Central memory CD4-positive, alpha-beta T cell (primary cell): ENCODE measurements at regions not wholly inside any gene's neighbourhood (a gene's known extent, or its start where the extent isn't known, plus 50 kb on each side); places are given as distances from the start of the nearest gene placed in this dataset.
"Not testable (repeated sequence)": the region's sequence is repeated elsewhere in the genome, so short reads cannot be mapped to it uniquely, and the experiment has no call there.

Source experiments
- DNase-seq: peaks from one replicate; pipeline ENCODE4 v3.0.0; 2022

DNA sequence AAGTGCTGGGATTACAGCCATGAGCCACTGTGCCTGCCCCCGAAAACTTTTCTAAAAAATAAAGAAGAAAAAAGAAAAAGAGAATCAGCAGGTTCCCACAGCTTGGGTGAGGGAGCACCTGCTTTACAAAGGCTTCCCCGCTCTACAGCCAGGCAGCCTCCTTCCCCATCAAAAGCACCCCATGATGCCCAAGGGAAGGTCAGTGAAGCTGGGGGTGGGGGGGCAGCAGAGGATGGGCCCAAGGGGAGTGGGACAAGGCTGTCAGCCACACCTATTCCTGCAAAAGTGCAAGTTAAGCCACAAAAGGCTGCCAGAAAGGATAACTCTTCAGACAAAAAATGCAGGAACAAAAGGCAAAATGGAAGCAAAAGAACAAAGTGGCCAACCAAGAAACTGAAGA is 72.5 kb downstream of the FAM50B start:
- no peak for DNase-seq

DNA sequence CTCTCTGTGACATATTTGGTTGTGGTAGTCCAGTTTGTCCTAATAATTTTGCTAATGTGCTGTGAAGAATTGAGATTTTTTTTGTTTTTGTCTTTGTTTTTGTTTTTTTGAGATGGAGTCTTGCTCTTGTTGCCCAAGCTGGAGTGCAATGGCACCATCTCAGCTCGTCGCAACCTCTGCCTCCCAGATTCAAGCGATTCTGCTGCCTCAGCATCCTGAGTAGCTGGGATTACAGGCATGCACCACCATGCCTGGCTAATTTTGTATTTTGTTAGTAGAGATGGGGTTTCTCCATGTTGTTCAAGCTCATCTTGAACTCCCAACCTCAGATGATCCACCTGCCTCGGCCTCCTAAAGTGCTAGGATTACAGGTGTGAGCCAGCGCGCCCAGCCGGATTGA is 73.4 kb downstream of the FAM50B start:
- DNase-seq, result not testable (repeated sequence)

DNA sequence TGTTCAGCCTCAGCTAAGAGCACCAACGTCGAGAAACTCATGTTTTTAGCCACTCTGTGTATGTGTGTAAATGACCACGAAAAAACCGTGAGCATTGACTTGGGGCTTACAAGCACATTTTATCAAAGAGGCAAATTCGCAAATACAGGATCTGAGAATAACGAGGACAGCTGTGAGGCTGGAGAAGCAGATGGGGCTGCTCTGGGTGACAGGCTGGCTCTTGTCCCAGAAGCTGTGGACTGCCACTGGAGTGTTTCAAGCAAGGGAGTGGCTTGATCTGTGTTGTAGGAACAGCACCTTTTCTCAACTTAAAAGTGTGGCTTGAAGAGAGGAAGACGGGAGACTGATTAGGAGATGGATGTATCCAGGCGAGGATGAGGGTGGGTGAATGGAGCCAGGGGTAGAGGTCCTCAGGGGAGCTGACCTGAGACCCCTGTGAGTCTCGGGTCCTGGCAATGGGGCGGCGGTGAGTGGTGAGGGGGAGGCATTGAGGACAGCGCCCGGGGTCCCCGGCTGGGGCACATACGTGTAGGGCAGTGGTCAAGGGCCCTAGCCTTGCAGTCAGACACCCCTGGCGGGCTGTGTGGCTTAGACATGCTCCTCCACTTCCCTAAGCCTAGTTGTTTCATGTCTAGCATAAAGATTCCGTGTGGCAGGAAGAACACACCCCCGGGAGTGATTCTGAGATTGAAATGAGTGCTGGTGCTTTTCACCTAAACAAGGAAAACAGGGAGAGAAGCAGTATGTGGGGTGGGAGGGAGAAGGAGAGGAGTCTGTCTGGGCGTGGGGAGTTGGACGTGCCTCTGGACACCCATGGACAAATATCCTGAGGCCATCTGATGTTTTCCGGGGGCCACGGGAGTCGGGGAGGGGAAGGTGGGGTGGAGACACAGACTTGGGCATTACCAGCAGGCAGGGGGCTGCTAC is 76.3 kb downstream of the FAM50B start:
- DNase-seq, result not testable (repeated sequence)

DNA sequence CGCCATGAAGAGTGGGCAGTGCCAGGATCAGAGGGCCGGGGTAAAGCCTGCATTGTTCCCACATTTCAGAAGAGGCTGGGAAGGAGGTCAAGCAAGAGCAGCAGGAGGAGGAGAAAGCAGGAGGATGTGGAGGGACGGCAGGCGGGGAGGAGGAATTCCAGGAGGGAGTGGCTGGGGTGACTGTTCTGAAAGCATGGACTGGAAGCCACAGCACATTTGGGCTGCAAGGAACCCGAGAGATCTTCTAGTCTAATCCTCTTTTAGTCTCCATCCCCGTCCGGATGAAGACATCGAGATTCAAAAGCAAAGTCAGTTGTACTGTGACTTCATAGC is 76.9 kb downstream of the FAM50B start:
- DNase-seq, result no peak

DNA sequence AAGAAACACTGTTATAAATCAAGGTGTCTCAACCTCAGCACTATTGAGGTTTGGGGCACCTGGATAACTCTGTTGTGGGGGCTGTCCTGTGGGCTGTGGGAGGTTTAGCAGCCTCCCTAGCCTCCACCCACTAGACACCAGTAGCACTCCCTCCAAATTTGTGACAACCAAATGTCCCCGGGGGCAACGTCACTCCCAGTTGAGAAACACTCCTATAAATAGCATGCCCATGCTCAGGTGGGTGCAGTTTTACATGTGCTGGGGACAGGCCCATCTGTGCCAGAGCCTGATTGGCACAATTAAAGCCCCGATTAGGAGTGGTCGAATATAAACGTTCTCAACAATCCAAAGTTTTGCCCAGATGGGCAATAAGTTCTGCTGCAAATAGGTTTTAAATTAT is 78.9 kb downstream of the FAM50B start:
- DNase-seq, result no peak

DNA sequence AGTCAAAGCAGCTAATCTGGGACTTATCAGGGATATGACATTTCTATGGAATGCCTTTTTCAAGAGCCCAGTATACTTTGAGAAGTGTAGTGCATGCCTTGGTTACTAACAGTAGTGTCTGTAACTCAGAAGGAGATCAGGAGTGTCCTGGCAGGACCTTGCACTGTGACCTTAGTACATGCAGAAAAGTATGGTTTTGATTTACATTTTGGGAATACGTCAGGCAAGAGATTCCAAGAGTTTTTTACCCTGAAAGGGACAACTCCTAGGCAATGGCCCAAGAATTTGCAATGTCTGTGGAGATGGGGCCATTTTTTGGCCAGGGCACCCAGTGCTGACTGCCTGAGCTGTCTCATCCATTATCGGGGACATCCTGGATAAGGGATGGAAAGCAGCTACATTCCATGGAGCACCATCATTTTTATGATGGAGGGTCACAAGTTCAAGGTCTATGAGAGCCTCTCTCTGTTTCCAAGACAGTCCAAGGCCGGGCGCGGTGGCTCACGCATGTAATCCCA is 80.2 kb downstream of the FAM50B start:
- no peak for DNase-seq

DNA sequence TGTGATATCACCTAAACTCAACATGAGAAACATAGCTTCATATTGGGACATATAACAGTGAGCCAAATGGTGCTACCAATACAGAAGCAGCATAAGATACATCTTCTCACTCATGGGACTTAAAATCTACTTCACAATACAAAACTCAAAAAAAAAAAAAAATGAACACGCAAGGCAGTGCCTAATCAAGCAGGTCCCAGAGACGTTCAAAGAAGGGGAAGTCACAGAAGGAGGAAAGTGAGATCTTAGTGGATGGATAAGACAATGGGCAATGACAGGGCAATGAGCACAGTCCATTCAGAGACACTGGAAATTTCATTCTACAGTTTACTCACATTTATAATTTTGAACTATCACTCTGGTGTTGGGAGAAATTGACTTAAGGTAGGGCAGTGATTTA is 88.3 kb downstream of the FAM50B start:
- no peak for DNase-seq

DNA sequence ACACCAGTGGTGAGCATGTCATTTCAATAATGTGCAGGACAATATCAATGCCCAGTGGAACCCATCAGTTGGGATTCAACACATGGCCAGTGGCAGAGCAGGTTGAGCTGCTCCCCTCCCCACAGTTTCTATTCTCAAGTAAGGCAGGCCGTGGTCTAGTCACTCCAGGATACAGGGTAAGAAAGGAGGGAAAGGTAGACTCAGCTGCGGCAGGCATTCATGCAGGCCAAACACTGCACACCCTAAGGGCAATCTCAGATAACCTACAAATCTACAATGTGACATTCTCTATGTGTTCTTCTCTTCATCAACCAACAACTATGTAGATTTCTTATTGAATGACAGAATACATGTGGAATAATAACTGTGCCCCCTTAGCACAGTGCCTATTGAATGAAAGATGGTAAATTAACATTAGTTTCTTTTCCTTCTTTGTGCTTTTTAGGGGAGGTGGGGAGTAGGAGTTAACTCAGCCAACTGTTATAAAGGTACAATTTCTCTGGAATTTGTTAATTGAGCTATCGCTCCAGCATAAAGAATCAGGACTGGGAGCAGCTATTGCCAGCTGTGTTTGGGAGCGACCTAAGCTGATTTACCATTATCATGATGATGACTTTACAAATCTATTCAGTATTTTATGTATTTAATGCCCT is 89.7 kb downstream of the FAM50B start:
- no peak for DNase-seq

DNA sequence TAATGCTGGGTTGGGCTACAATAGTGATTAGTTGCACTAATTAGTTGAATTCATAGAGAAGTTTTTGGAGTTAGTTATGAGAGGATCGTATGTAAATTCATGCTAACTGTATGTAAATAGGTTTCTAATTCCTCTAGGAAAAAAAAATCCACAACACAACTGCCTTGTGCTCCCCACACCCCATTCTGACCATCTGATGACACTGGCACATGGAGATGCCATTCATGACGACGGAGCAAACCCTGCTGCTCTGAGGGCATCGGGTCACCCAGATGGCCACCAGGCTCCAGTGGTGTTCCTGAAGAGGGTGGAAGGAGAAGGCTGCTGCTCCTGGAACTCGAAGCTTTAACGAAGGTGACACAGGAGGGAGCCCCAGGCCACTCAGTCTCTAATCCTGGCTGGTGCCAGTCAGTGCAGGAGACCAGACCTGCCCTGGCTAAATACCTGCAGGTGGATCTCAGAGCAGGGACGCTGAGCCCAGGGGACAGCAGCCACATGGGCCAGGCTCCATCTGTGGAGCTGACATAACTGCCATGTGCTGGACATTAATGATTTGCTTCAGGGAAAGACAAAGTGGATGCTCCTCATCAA is 90.3 kb downstream of the FAM50B start:
- DNase-seq, result no peak

DNA sequence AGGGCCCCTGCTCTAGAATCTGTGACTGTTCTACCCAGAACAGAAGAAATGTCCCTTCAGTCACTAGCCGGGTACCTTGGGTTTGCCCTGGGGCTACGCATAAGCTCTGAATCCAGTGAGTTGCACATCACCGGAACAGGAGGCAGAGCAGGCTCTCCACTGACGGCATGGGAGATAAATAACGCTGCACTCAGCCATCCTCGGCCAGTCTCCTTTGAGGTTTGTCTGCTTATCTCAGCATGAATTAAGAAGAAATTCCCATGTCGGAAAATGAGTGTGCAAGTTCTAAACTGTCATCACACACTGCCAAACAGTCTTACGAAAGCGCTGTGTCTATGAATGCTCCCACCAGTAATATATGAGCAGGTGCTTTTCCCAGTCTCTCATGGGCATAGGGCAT is 90.8 kb downstream of the FAM50B start:
- no peak for DNase-seq

DNA sequence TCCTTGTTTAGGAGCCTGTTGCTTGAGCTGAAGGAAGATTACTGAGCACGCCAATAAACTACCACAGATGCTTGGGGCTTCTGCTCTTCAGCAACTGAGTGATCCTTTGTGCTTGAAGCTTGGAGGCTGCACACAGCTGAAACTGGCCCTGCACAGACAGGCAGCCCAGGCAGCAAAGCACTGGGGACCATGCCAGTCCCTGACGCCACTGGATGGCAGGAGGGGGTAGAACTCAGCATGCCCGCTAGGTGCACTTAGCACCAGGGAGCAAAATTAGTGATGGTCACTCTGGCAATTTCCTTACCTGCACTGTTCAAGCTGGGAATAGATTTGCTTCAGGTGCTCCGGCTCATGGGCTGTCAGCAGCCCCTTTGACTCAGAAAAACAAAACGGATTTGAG is 91.5 kb downstream of the FAM50B start:
- no peak for DNase-seq

DNA sequence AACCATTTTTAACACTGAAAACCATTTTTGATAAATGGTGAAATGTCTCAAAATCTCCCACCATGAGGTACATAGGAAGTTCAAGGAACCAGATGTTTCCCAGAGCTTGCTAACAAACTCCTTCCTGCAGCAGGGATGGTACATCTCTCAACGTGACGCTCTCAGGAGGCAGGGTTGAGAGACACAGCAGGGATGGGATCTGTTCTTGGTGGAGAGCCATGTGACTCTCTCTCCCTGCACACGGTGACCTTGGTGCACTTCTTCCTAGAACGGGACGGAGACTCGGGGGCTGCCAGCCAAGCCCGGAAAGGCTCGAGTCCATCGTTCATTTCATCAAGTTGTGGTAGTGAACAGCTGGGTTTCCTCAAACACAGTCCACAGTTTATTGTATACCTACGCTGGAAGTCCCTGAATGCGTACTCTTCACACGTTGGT is 94.2 kb downstream of the FAM50B start:
- DNase-seq, result no peak

DNA sequence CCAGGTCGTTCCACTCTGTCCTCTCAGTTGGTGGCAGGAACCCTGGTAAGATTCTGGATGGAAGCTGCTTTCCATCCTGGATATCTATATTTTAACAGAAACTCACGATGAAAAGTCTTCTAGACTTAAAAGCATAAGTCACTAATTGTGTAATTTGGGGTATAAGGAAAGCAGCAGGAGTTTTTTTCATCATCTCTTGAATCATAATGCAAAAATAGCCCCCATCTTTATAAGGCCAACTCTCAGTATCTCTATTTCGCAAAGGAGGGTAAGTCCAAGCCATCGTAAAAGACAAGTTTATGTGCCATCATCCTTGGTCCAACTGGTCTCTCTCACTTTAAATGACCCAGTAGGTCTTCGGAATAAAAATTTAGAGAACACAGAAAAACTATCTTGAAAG is 95.1 kb downstream of the FAM50B start:
- DNase-seq, result no peak

DNA sequence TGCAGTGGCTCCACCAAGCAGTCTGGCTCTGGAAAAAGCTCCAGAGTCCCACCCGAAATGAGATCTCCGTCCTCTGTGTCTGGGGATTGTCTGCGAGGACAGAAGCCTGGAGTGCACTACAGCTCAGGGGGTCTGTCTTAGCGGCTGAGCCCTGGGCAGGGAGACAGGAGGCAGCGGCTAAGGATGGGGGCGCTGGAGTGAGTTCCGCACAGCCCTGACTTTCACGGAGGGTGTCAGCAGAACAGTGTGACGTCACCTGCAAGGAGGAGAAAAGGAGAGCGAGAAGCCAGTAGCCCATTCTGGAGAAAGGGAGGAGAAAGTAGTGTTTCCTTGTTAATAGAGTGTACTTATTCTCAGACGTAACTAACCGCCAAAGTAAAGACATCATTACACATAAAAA is 97.6 kb downstream of the FAM50B start:
- DNase-seq, result no peak

DNA sequence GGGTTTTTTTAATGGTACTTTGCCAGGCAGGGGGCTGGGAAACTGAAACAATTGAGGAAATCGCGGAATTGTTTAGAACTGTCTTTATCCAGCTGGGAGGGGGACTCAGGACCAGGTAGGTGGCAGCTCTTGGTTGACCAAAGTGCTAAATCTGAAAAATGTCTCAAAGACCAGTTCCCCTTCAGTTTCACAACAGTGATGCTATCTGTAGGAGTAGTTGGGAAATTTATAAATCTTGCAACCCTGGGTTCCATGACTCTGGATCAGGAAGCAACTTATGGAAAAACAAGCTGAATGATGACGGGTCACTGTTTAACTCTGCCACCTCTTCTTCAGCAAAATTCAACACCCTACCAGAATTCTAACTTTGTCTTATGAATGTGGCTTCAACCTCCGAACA is 99.7 kb downstream of the FAM50B start:
- no peak for DNase-seq

DNA sequence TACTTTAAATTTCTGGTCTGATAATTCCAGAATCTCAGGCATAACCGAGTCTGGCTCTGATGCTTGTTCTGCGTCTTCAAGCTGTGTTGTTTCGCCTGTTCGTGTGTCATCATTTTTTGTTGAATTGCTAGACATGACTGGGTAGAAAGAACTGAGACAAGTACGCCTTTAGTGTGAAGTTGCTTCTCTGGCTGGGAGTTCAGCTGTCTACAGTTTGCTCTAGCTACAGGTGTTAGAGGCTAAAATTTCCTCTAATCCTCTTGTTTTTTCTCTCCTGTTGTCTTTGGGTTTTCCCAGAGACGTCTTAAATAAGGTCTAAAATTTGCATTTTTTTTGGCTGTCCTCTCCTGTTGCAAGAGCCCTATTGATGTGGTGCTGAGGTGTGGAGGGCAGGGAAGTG is 100.3 kb downstream of the FAM50B start:
- DNase-seq, result no peak

DNA sequence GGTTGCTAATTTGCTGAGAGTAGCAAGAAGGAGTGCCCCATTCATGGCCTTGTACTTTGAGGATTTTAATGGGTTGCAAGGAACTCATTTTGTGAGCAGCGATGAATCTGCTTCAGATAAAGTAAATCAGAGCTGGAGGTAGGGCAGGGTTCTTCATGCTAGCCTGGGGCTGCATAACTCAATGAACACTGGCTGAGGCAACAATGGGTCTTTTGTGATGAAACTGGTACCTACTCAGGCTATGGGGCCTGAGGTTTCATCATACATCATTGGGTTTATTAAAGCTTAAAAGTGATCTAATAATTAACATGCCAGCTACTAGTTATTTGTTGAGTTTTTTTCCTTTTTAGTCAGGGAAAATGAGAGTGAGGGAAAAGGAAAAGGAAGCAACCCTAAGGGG is 106.9 kb downstream of the FAM50B start:
- DNase-seq, result no peak

DNA sequence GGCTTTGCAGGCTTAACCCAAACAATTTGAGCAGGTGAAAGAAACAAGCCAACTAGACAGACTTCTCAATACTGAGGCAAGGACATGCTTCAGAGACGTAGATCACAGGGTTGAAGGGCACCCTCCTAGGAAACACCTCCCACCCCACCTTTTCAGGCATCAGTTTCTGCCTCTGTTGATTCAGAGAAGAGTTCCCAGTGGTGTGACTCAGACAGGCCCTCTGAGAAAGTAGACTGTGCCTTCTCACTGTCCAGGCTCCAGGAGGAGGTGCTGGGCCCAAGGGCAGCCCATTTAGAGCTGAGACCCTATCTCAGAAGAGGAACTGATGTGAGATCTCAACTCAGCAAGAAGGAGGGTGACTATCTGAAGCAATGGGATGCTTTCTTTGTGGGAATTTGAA is 108.1 kb downstream of the FAM50B start:
- no peak for DNase-seq

DNA sequence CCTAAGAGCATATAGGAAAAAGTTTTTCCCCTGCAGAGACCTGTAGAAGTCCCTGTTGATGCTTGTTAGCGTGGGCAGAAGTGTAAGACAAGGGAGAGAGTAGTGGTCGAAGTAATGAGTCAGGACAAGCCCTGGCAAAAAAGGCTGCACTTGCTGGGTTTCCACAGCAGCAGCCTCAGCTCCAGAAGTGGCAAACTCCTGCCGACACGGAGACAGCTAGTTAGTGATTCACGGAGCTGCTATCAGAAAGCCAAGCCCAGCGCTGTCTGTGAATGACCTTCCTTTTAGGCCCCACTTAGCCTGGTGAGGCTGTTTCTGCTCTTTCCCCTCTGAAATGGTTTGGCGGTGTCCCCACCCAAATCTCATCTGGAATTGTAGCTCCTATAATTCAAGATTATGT is 109.1 kb downstream of the FAM50B start:
- no peak for DNase-seq

DNA sequence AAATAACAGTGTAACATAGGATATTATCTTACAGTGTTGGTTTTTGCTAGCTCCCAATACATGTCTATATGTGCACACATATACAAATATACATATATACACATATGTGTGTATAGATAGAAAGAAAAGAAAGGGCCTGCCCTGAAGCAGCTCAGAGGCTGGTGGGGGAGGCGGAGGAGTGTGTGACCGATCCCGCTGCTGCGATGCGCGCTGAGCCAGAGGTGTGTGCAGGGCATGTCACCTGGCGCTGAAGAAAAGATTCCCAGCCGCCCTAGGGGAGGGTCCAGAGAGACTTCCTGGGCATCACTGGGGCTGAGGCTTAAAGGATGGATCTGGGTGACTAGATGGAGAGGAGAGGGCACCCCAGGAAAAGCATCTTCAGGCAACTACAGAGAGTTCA is 110.2 kb downstream of the FAM50B start:
- no peak for DNase-seq

DNA sequence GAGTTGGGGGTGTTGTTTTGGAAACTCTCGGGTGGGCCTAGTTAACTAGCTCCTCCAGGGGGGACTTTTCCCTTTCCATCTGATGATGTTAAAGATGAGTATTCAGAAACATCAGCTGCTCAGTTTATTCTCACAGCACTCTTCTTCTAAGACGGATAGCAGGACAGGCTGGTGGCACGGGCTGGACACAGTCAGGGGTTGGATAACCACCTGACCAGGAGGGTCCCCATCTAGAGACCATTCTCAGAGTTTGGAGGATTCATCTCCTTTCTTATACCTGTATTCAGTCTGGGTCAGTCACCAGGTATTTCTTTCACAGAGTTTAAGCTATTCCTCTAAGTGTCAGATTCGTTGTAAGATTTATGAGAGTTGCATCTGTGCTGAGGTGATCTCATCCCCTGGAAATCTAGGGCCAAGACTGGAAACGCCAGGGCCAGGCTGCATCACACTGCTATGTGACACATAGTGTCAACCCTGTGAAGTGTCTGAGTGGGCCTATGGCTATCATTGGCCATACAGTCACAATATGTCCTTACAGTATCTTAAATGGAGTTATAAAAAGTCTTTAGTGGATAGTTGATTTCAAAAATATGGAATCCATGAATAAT is 111.7 kb downstream of the FAM50B start:
- no peak for DNase-seq

DNA sequence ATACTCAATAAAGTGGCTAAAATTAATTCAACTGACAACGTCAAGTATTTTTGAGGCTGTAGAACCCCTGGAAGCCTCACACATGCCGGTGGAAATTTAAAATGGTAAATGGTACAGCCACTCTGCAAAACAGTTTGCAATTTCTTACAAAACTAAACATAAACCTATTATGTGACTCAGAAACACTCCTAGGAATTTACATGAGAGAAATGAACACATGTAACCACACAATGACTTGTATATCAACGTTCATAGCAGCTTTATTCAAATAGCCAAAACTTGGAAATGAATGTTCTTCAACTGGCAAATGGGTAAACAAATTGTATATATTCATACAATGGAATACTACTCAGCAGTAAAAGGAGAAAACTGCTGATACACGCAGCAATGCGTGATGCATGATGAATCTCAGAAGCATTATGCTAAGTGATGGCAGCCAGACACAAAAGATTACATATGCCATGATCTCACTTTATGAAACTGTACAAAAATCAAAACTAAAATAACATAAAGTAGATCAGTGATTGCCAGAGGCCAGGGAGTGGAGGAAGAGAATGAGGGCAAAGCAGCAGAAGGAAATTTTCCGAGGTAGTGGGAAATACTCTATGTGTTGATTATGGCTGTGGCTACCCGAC is 112.5 kb downstream of the FAM50B start:
- no peak for DNase-seq
